B cell (primary cell): ENCODE measurements at regions not wholly inside any gene's neighbourhood (a gene's known extent, or its start where the extent isn't known, plus 50 kb on each side); places are given as distances from the start of the nearest gene placed in this dataset.

ENCODE experiments used
- ATAC-seq: fragments of 200-7000 bp; cut with Tn5 transposase; one replicate; pipeline ENCODE4 v1.10.0; 2021; ENCODE audit warnings: low read depth, mild to moderate bottlenecking, moderate number of reproducible peaks, moderate library complexity
- CTCF ChIA-PET: fragments of 350-600 bp; sonication (Branson Sonifier 250); formaldehyde crosslinking; loops from one replicate; lab custom pipeline; 2021; ENCODE audit warnings: antibody characterized with exemption, inconsistent platforms; lab: Charles Lee
- POLR2A ChIA-PET: fragments of 350-600 bp; sonication (Branson Sonifier 250); formaldehyde crosslinking; loops from one replicate; lab custom pipeline; 2021; ENCODE audit warnings: antibody characterized with exemption; lab: Charles Lee
- DNase-seq: peaks from one replicate; pipeline ENCODE4 v3.0.0; 2013
- H2AFZ ChIP-seq: 2 replicates; pipeline ENCODE4 v1.6.1; 2012; ENCODE audit warnings: mild to moderate bottlenecking, low read depth, low read length; ENCODE audit not compliant: insufficient read depth, poor library complexity, severe bottlenecking
- H3K27ac ChIP-seq, 2 donors: 1 replicate in 1 of 2; 2 replicates in 1 of 2; pipeline ENCODE4 v1.5.1; 2012 to 2013; ENCODE audit warnings: low read length in 2 of 2, mild to moderate bottlenecking in 2 of 2, moderate library complexity in 1 of 2
- H3K27me3 ChIP-seq, 4 experiments: fragments of 200-600 bp in 1 of 4; sonication (generic) in 1 of 4; replicated peaks in 1 of 4; 1 replicate in 2 of 4; 2 replicates in 2 of 4; pipeline versions ENCODE4 v1.6.1 to v1.7.0; 2013 to 2016; ENCODE audit warnings: low read length in 3 of 4, mild to moderate bottlenecking in 2 of 4, mixed read lengths in 1 of 4, moderate library complexity in 1 of 4; ENCODE audit not compliant: insufficient read depth in 4 of 4, control insufficient read depth in 3 of 4; ENCODE audit errors: control extremely low read depth in 1 of 4
- H3K36me3 ChIP-seq, 2 experiments: replicated peaks in 1 of 2; 1 replicate in 1 of 2; 2 replicates in 1 of 2; pipeline versions ENCODE4 v1.6.1 to v1.7.1; 2013; ENCODE audit warnings: low read length in 1 of 2; ENCODE audit not compliant: insufficient read depth in 2 of 2, control insufficient read depth in 1 of 2; ENCODE audit errors: control extremely low read depth in 1 of 2, extremely low read depth in 1 of 2
- H3K4me1 ChIP-seq, 2 donors: fragments of 200-600 bp in 1 of 2; sonication (generic) in 1 of 2; 1 replicate in 1 of 2; 2 replicates in 1 of 2; pipeline versions ENCODE4 v1.5.1 to v1.6.1; 2013 to 2017; ENCODE audit warnings: low read length in 2 of 2; ENCODE audit not compliant: control insufficient read depth in 2 of 2, insufficient read depth in 2 of 2
- H3K4me2 ChIP-seq: replicated peaks from 2 replicates; pipeline ENCODE3; 2012; ENCODE audit warnings: mild to moderate bottlenecking, low read depth, low read length; ENCODE audit not compliant: poor library complexity, severe bottlenecking
- H3K4me3 ChIP-seq, 5 experiments: fragments of 200-600 bp in 1 of 5; sonication (generic) in 1 of 5; 1 replicate in 3 of 5; 2 replicates in 2 of 5; pipeline versions ENCODE4 v1.5.1 to v1.7.0; 2011 to 2016; ENCODE audit warnings: low read length in 4 of 5, mild to moderate bottlenecking in 4 of 5, low read depth in 2 of 5, control low read depth in 1 of 5, moderate library complexity in 1 of 5; ENCODE audit not compliant: insufficient read depth in 1 of 5; ENCODE audit errors: control extremely low read depth in 1 of 5, extremely low read depth in 1 of 5
- H3K79me2 ChIP-seq: fragments of 200-600 bp; sonication (generic); one replicate; pipeline ENCODE4 v1.6.0; 2016; ENCODE audit warnings: low read length; ENCODE audit not compliant: control insufficient read depth, insufficient read depth
- H3K9ac ChIP-seq: fragments of 200-600 bp; sonication (generic); 2 replicates; pipeline ENCODE4 v1.6.1; 2017; ENCODE audit warnings: mild to moderate bottlenecking, low read length, moderate library complexity
- H3K9me3 ChIP-seq, 3 donors: one replicate each; pipeline versions ENCODE4 v1.6.1 to v1.7.1; 2013; ENCODE audit warnings: low read length in 2 of 3; ENCODE audit not compliant: control insufficient read depth in 2 of 3, insufficient read depth in 1 of 3; ENCODE audit errors: control extremely low read depth in 1 of 3
- H4K20me1 ChIP-seq: 2 replicates; pipeline ENCODE4 v1.6.0; 2012; ENCODE audit warnings: mild to moderate bottlenecking, low read length; ENCODE audit not compliant: insufficient read depth, control insufficient read depth, poor library complexity, severe bottlenecking
- H3K27ac Mint-ChIP-seq: one replicate; pipeline ENCODE4 v1.8.0; 2021; ENCODE audit warnings: mixed read lengths
- H3K27me3 Mint-ChIP-seq: one replicate; pipeline ENCODE4 v1.8.0; 2021; ENCODE audit warnings: mixed read lengths
- H3K4me1 Mint-ChIP-seq: one replicate; pipeline ENCODE4 v1.8.0; 2021; ENCODE audit warnings: mixed read lengths
- H3K4me3 Mint-ChIP-seq: one replicate; pipeline ENCODE4 v1.8.0; 2021; ENCODE audit warnings: mixed read lengths
- H3K9me3 Mint-ChIP-seq: one replicate; pipeline ENCODE4 v1.8.0; 2022; ENCODE audit warnings: mixed read lengths; ENCODE audit not compliant: insufficient read depth
- CTCF ChIP-seq: fragments of 200-600 bp; IDR thresholded peaks from one replicate; pipeline ENCODE4 v1.8.0; 2022; ENCODE audit warnings: antibody characterized with exemption, mild to moderate bottlenecking
- EZH2 ChIP-seq: IDR thresholded peaks from 2 replicates; pipeline ENCODE4 v1.6.1; 2012; ENCODE audit warnings: borderline replicate concordance, low read depth, mild to moderate bottlenecking, moderate library complexity, low read length; ENCODE audit not compliant: insufficient read depth, poor library complexity, severe bottlenecking
- WGBS: methylation state at CpG from one replicate; pipeline ENCODE4 v1.1.5; 2013; ENCODE audit warnings: missing lambda C conversion rate; ENCODE audit not compliant: insufficient coverage; 5-methylcytosine and 5-hydroxymethylcytosine counted together
- intact Hi-C: fragments of 100-400 bp; cut with micrococcal nuclease; formaldehyde crosslinking; loops from one replicate; pipeline ENCODE4 v1.10.0; 2022

GRCh38 chr20:50368386-50368785, 141.8 kb upstream of the PTPN1 start:
- H3K4me3 Mint-ChIP-seq: no peak overlapping the region
- no peaks in the 10 kb centered on the region for H3K79me2 ChIP-seq
- H3K36me3 ChIP-seq: no peaks in the 10 kb centered on the region
- no peaks in the 10 kb centered on the region for H3K9me3 Mint-ChIP-seq
- DNase-seq (no peak), ATAC-seq (no peak)
- H3K27me3 ChIP-seq: peaks cover 0 to 7% (median 1%) of the 10 kb centered on the region in 4 experiments
- TF ChIP-seq CTCF (no peak), EZH2 (no peak)
- no peak overlapping the region for H3K27ac Mint-ChIP-seq
- ChIA-PET POLR2A (no interaction called here), CTCF (no interaction called here)
- no peak overlapping the region for H3K27ac ChIP-seq
- no peak overlapping the region for H3K4me3 ChIP-seq
- no peaks in the 10 kb centered on the region for H3K4me1 Mint-ChIP-seq
- H3K9me3 ChIP-seq: no peaks in the 10 kb centered on the region
- no peaks in the 10 kb centered on the region for H4K20me1 ChIP-seq
- no peak overlapping the region for H3K9ac ChIP-seq
- intact Hi-C loops: no loop called here
- H3K4me2 ChIP-seq: no peak overlapping the region
- H3K4me1 ChIP-seq: no peaks in the 10 kb centered on the region
- peaks cover 36% of the 10 kb centered on the region for H3K27me3 Mint-ChIP-seq
- H2AFZ ChIP-seq: no peak overlapping the region
- WGBS: 83% methylated on average over 1 of the region's 1 CpG

- no peaks in the 10 kb centered on the region for H4K20me1 ChIP-seq
- WGBS: no CpG with 5 or more reads among the region's 4 CpGs
- intact Hi-C loops: no loop called here
Observed at GRCh38 chr20:50368813-50369224, 141.4 kb upstream of the PTPN1 start.

More at GRCh38 chr20:50368813-50369224, 141.4 kb upstream of the PTPN1 start:
- Histone ChIP-seq H3K4me1 (no peaks in the 10 kb centered on the region), H3K79me2 (no peaks in the 10 kb centered on the region), H3K4me3 (no peak overlapping the region), H3K9ac (no peak overlapping the region), H2AFZ (no peak overlapping the region), H3K27me3 (peaks cover 0 to 7% (median 1%) of the 10 kb centered on the region in 4 experiments), H3K36me3 (no peaks in the 10 kb centered on the region), H3K4me2 (no peak overlapping the region), H3K9me3 (no peaks in the 10 kb centered on the region), H3K27ac (no peak overlapping the region)
- H3K4me3 Mint-ChIP-seq: no peak overlapping the region
- no peaks in the 10 kb centered on the region for H3K4me1 Mint-ChIP-seq
- TF ChIP-seq EZH2: no peak
- TF ChIP-seq CTCF: no peak
- H3K9me3 Mint-ChIP-seq: no peaks in the 10 kb centered on the region
- DNase-seq (no peak), ATAC-seq (no peak)
- peaks cover 34% of the 10 kb centered on the region for H3K27me3 Mint-ChIP-seq
- POLR2A ChIA-PET: no interaction called here
- CTCF ChIA-PET: no interaction called here
- H3K27ac Mint-ChIP-seq: no peak overlapping the region
